Neural cell (in vitro differentiated cells): ENCODE measurements at regions not wholly inside any gene's neighbourhood (a gene's known extent, or its start where the extent isn't known, plus 50 kb on each side); places are given as distances from the start of the nearest gene placed in this dataset.

Experiments
- H2AFZ ChIP-seq: fragments of 200-600, 300-800 bp; sonication (generic), shearing (Covaris generic); 2 replicates; pipeline ENCODE4 v1.6.0; 2014; ENCODE audit warnings: low read depth, mild to moderate bottlenecking, antibody characterized with exemption, low read length, moderate library complexity
- H3F3A ChIP-seq: fragments of 200-600 bp; shearing (Covaris generic); 2 replicates; pipeline ENCODE4 v1.6.1; 2016; ENCODE audit warnings: mild to moderate bottlenecking, moderate library complexity, mixed read lengths, antibody characterized with exemption, low read length; ENCODE audit not compliant: insufficient read depth, poor library complexity, severe bottlenecking
- H3K27ac ChIP-seq: fragments of 200-600, 300-800 bp; sonication (generic), shearing (Covaris generic); 2 replicates; pipeline ENCODE4 v1.5.1; 2014; ENCODE audit warnings: mild to moderate bottlenecking, low read length, moderate library complexity
- H3K27me3 ChIP-seq: fragments of 300-800, 200-600 bp; sonication (generic), shearing (Covaris generic); 2 replicates; pipeline ENCODE4 v1.6.0; 2014; ENCODE audit warnings: mild to moderate bottlenecking, low read depth, low read length, moderate library complexity; ENCODE audit not compliant: insufficient read depth
- H3K36me3 ChIP-seq: fragments of 300-800, 200-600 bp; sonication (generic), shearing (Covaris generic); 2 replicates; pipeline ENCODE4 v1.5.1; 2014; ENCODE audit warnings: mild to moderate bottlenecking, antibody characterized with exemption, low read length, moderate library complexity; ENCODE audit not compliant: insufficient read depth
- H3K4me2 ChIP-seq: fragments of 300-800, 200-600 bp; sonication (generic), shearing (Covaris generic); 2 replicates; pipeline ENCODE4 v1.6.0; 2014; ENCODE audit warnings: mild to moderate bottlenecking, low read length
- H3K4me3 ChIP-seq: fragments of 300-800, 200-600 bp; sonication (generic), shearing (Covaris generic); 2 replicates; pipeline ENCODE4 v1.5.1; 2014; ENCODE audit warnings: mild to moderate bottlenecking, low read length, moderate library complexity
- H3K79me2 ChIP-seq: fragments of 200-600 bp; shearing (Covaris generic); replicated peaks from 2 replicates; pipeline ENCODE4 v1.6.0; 2014; ENCODE audit warnings: mild to moderate bottlenecking, low read length, moderate library complexity; ENCODE audit not compliant: insufficient read depth
- H3K9ac ChIP-seq: fragments of 300-800, 200-600 bp; sonication (generic), shearing (Covaris generic); 2 replicates; pipeline ENCODE4 v1.6.1; 2016; ENCODE audit warnings: mild to moderate bottlenecking, low read length, mixed read lengths
- H3K9me2 ChIP-seq: fragments of 200-600 bp; shearing (Covaris generic); 2 replicates; pipeline ENCODE4 v1.6.1; 2016; ENCODE audit warnings: mild to moderate bottlenecking, low read length, mixed read lengths; ENCODE audit not compliant: insufficient read depth
- H3K9me3 ChIP-seq: fragments of 200-600, 300-800 bp; sonication (generic), shearing (Covaris generic); 2 replicates; pipeline ENCODE4 v1.6.1; 2016; ENCODE audit warnings: mild to moderate bottlenecking, mixed run types, low read length, moderate library complexity, mixed read lengths
- H4K20me1 ChIP-seq: fragments of 200-600 bp; shearing (Covaris generic); 2 replicates; pipeline ENCODE4 v1.6.1; 2016; ENCODE audit warnings: mild to moderate bottlenecking, mixed run types; ENCODE audit not compliant: insufficient read depth
- CTCF ChIP-seq: fragments of 450-650 bp; IDR thresholded peaks from 2 replicates; pipeline ENCODE4 v1.5.1; 2014; ENCODE audit warnings: antibody characterized with exemption, mild to moderate bottlenecking, moderate library complexity; ENCODE audit not compliant: poor library complexity, severe bottlenecking
- EP300 ChIP-seq: fragments of 450-650 bp; conservative IDR thresholded peaks from 2 replicates; pipeline ENCODE4 v1.6.1; 2014; ENCODE audit warnings: antibody characterized with exemption, mild to moderate bottlenecking, moderate library complexity; ENCODE audit not compliant: poor library complexity, severe bottlenecking
- EZH2 ChIP-seq: fragments of 200-600, 300-800 bp; shearing (Covaris generic), sonication (generic); IDR thresholded peaks from 2 replicates; pipeline ENCODE4 v1.6.1; 2014; ENCODE audit warnings: antibody characterized with exemption, low read length, borderline replicate concordance, mild to moderate bottlenecking; ENCODE audit not compliant: insufficient read depth, poor library complexity, severe bottlenecking
- MXI1 ChIP-seq: fragments of 450-650 bp; conservative IDR thresholded peaks from 2 replicates; pipeline ENCODE4 v1.6.1; 2014; ENCODE audit warnings: antibody characterized with exemption, mild to moderate bottlenecking; ENCODE audit not compliant: poor library complexity, severe bottlenecking
- POLR2AphosphoS5 ChIP-seq: IDR thresholded peaks from 2 replicates; pipeline ENCODE4 v1.6.1; 2012
- RAD21 ChIP-seq: fragments of 450-650 bp; conservative IDR thresholded peaks from 2 replicates; pipeline ENCODE4 v1.6.1; 2014; ENCODE audit warnings: antibody characterized with exemption, mild to moderate bottlenecking, moderate library complexity
- REST ChIP-seq: IDR thresholded peaks from 2 replicates; pipeline ENCODE4 v1.6.1; 2012; ENCODE audit warnings: borderline replicate concordance
- SMC3 ChIP-seq: fragments of 450-650 bp; conservative IDR thresholded peaks from 2 replicates; pipeline ENCODE4 v1.6.1; 2014; ENCODE audit warnings: antibody characterized with exemption, mild to moderate bottlenecking, moderate library complexity; ENCODE audit not compliant: poor library complexity
- TAF1 ChIP-seq: IDR thresholded peaks from 2 replicates; pipeline ENCODE4 v1.6.1; 2012; ENCODE audit warnings: low read depth

- TF ChIP-seq CTCF (no peak), SMC3 (no peak), REST (no peak), TAF1 (no peak), MXI1 (no peak), POLR2AphosphoS5 (no peak), RAD21 (no peak), EZH2 (no peak), EP300 (no peak)
- Histone ChIP-seq H3K4me3 (no peak overlapping the region), H3K9me2 (no peaks in the 10 kb centered on the region), H3K27ac (no peak overlapping the region), H3K9ac (no peak overlapping the region), H3K4me2 (no peak overlapping the region), H3F3A (no peaks in the 10 kb centered on the region), H3K79me2 (no peaks in the 10 kb centered on the region), H2AFZ (no peak overlapping the region), H3K36me3 (no peaks in the 10 kb centered on the region), H4K20me1 (no peaks in the 10 kb centered on the region), H3K9me3 (no peaks in the 10 kb centered on the region), H3K27me3 (no peaks in the 10 kb centered on the region)
These were observed 102.3 kb downstream of the FOXL1 start for GRCh38 chr16:86680661-86681030.

- Histone ChIP-seq H3F3A (no peaks in the 10 kb centered on the region), H3K79me2 (no peaks in the 10 kb centered on the region), H3K4me2 (no peak overlapping the region), H3K9ac (no peak overlapping the region), H3K36me3 (no peaks in the 10 kb centered on the region), H3K27ac (no peak overlapping the region), H3K9me2 (no peaks in the 10 kb centered on the region), H2AFZ (no peak overlapping the region), H4K20me1 (no peaks in the 10 kb centered on the region), H3K27me3 (no peaks in the 10 kb centered on the region), H3K4me3 (no peak overlapping the region), H3K9me3 (no peaks in the 10 kb centered on the region)
- TF ChIP-seq REST (no peak), CTCF (no peak), SMC3 (no peak), TAF1 (no peak), EZH2 (no peak), EP300 (no peak), POLR2AphosphoS5 (no peak), MXI1 (no peak), RAD21 (no peak)
These were observed 102.8 kb downstream of the FOXL1 start for GRCh38 chr16:86681031-86681756.
